NCI-H2227 treated with DMSO at 0.1 percent for 48 hours (cell line): ENCODE measurements at regions not wholly inside any gene's neighbourhood (a gene's known extent, or its start where the extent isn't known, plus 50 kb on each side); places are given as distances from the start of the nearest gene placed in this dataset.

Experiments
- DNase-seq: peaks from one replicate; lab custom pipeline; 2025; lab: John Stamatoyannopoulos, UW

GRCh38 chr10:3235996-3236510 lies 63.5 kb upstream of the PITRM1 start:
- DNase-seq, result no peak

GRCh38 chr10:3235395-3235794 lies 62.8 kb upstream of the PITRM1 start:
- no peak for DNase-seq

- no peak for DNase-seq
Measured at GRCh38 chr10:3233486-3233990, 61.0 kb upstream of the PITRM1 start.

- no peak for DNase-seq
Measured at GRCh38 chr10:3231951-3232730, 59.6 kb upstream of the PITRM1 start.

GRCh38 chr10:3229815-3230214 lies 57.2 kb upstream of the PITRM1 start:
- no peak for DNase-seq

GRCh38 chr10:3228629-3228945 lies 56.0 kb upstream of the PITRM1 start:
- no peak for DNase-seq

GRCh38 chr10:3226960-3227744 lies 54.6 kb upstream of the PITRM1 start:
- DNase-seq, result no peak

- no peak for DNase-seq
Measured at GRCh38 chr10:3225561-3225960, 53.0 kb upstream of the PITRM1 start.

GRCh38 chr10:3224241-3224640 lies 51.7 kb upstream of the PITRM1 start:
- DNase-seq, result no peak

GRCh38 chr10:3222626-3223025 lies 50.0 kb upstream of the PITRM1 start:
- no peak for DNase-seq
